Transverse colon (tissue), 4 donors: ENCODE measurements at regions not wholly inside any gene's neighbourhood (a gene's known extent, or its start where the extent isn't known, plus 50 kb on each side); places are given as distances from the start of the nearest gene placed in this dataset.

ENCODE experiments used
- DNase-seq: peaks from one replicate; pipeline ENCODE4 v3.0.0-alpha.2; 2019
- H3K27ac ChIP-seq, 4 donors: fragments of 200-600 bp; sonication (generic); 2 replicates each; pipeline ENCODE4 v1.5.1; 2016 to 2018; ENCODE audit warnings: inconsistent platforms in 4 of 4
- H3K27me3 ChIP-seq: fragments of 200-600 bp; sonication (generic); 2 replicates; pipeline ENCODE4 v1.5.1; 2017; ENCODE audit warnings: inconsistent platforms
- H3K36me3 ChIP-seq, 4 donors: fragments of 200-600 bp; sonication (generic); 2 replicates each; pipeline ENCODE4 v1.5.1; 2017 to 2019; ENCODE audit warnings: inconsistent platforms in 4 of 4
- H3K4me1 ChIP-seq, 4 donors: fragments of 200-600 bp; sonication (generic); 2 replicates each; pipeline ENCODE4 v1.5.1; 2017 to 2020; ENCODE audit warnings: inconsistent platforms in 4 of 4
- H3K4me3 ChIP-seq, 4 donors: fragments of 200-600 bp; sonication (generic); 1 replicate in 1 of 4; 2 replicates in 3 of 4; pipeline versions ENCODE4 v1.5.1 to v1.6.1; 2017 to 2019; ENCODE audit warnings: inconsistent platforms in 4 of 4
- H3K9me3 ChIP-seq, 2 donors: fragments of 200-600 bp; sonication (generic); 2 replicates each; pipeline ENCODE4 v1.5.1; 2017 to 2019; ENCODE audit warnings: inconsistent platforms in 2 of 2
- EP300 ChIP-seq: sonication (generic); formaldehyde crosslinking; IDR thresholded peaks from one replicate; pipeline ENCODE4 v1.6.1; 2017; ENCODE audit warnings: antibody characterized with exemption, low read depth
- POLR2A ChIP-seq: fragments of 450-650 bp; IDR thresholded peaks from one replicate; pipeline ENCODE4 v1.6.1; 2016; ENCODE audit warnings: antibody characterized with exemption, mild to moderate bottlenecking, moderate library complexity
- POLR2AphosphoS5 ChIP-seq, 3 donors: sonication (generic); formaldehyde crosslinking; IDR thresholded peaks; one replicate each; pipeline ENCODE4 v1.6.1; 2016; ENCODE audit warnings: antibody characterized with exemption in 3 of 3
- WGBS, 2 donors: methylation state at CpG; one replicate each; pipeline ENCODE4 v1.1.5; 2018; ENCODE audit warnings: low coverage in 1 of 2; 5-methylcytosine and 5-hydroxymethylcytosine counted together
- in situ Hi-C, 4 donors: fragments of 200-750 bp; cut with MboI; loops; one replicate each; pipeline versions ENCODE4 v1.15.0 to v1.15.1; 2017; ENCODE audit warnings: low sequenced_read_pairs in 3 of 4, low pct_ligation_motif_present in 1 of 4, low pct_unique_long_range_greater_than_20kb in 1 of 4
- intact Hi-C: fragments of 100-400 bp; cut with DNase I; formaldehyde crosslinking; loops from one replicate; pipeline ENCODE4 v1.15.1; 2023; ENCODE audit warnings: low total_unique reads
- TF ChIP-seq, protein P1 (sequence below), 5 experiments: fragments of 200-600 bp in 3 of 5; fragments of 450-650 bp in 2 of 5; sonication (generic) in 3 of 5; IDR thresholded peaks; 1 replicate in 2 of 5; 2 replicates in 3 of 5; pipeline ENCODE4 v1.5.1; 2016 to 2017; ENCODE audit warnings: antibody characterized with exemption in 5 of 5, inconsistent platforms in 3 of 5, mild to moderate bottlenecking in 2 of 5, moderate library complexity in 1 of 5

DNA sequence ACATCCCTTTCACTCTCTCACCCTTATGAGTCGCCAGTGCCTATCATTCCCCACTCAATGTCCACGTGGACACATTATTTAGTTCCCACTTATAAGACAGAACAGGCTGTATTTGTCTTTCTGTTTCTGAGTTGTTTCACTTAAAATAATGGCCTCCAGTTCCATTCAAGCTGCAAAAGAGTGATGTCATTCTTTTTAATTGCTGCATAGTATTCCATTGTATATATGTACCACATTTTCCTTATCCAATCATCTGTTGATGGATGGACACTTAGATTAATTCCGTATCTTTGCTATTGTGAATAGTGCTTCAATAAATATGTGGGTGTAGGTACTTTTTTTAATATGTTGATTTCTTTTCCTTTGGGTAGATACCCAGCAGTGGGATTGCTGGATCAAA is 79.1 kb downstream of the ZNF365 start:
- no peak overlapping the region for H3K4me3 ChIP-seq
- H3K27ac ChIP-seq = no peak overlapping the region
- WGBS, 2 donors = 93 to 94% methylated on average over 3 of the region's 3 CpGs
- DNase-seq = no peak
- no peaks in the 10 kb centered on the region for H3K36me3 ChIP-seq
- peaks cover 0 to 7% (median 3%) of the 10 kb centered on the region in 4 donors for H3K4me1 ChIP-seq
- no peaks in the 10 kb centered on the region for H3K27me3 ChIP-seq
- no peaks in the 10 kb centered on the region for H3K9me3 ChIP-seq
- intact Hi-C loops = no loop called here
- TF ChIP-seq POLR2A = no peak
- TF ChIP-seq, protein P1, sequence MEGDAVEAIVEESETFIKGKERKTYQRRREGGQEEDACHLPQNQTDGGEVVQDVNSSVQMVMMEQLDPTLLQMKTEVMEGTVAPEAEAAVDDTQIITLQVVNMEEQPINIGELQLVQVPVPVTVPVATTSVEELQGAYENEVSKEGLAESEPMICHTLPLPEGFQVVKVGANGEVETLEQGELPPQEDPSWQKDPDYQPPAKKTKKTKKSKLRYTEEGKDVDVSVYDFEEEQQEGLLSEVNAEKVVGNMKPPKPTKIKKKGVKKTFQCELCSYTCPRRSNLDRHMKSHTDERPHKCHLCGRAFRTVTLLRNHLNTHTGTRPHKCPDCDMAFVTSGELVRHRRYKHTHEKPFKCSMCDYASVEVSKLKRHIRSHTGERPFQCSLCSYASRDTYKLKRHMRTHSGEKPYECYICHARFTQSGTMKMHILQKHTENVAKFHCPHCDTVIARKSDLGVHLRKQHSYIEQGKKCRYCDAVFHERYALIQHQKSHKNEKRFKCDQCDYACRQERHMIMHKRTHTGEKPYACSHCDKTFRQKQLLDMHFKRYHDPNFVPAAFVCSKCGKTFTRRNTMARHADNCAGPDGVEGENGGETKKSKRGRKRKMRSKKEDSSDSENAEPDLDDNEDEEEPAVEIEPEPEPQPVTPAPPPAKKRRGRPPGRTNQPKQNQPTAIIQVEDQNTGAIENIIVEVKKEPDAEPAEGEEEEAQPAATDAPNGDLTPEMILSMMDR (IDR thresholded peaks at IDR 0.05) = no peak
- in situ Hi-C loops = no loop called here

- in situ Hi-C loops (no loop called here), intact Hi-C loops (no loop called here)
- 33 to 34% methylated on average over 1 to 3 of the region's 3 CpGs for WGBS, 2 donors
- H3K27me3 ChIP-seq = no peaks in the 10 kb centered on the region
- peak overlapping the region in 3 of 4 donors; percentile 1 to 34 (median 14) for H3K27ac ChIP-seq
- H3K9me3 ChIP-seq = no peaks in the 10 kb centered on the region
- no peak overlapping the region for H3K4me3 ChIP-seq
- TF ChIP-seq POLR2AphosphoS5 (IDR thresholded peaks at IDR 0.05) (no peak), POLR2A (no peak), EP300 (no peak)
- TF ChIP-seq, protein P1 (IDR thresholded peaks at IDR 0.05) = no peak
- no peak for DNase-seq
- no peaks in the 10 kb centered on the region for H3K36me3 ChIP-seq
- H3K4me1 ChIP-seq = peaks cover 0 to 7% (median 3%) of the 10 kb centered on the region in 4 donors
These were observed 80.7 kb downstream of the ZNF365 start for GRCh38 chr10:62454687-62455397.

- intact Hi-C loops = no loop called here
- H3K27ac ChIP-seq = no peak overlapping the region
- no peaks in the 10 kb centered on the region for H3K36me3 ChIP-seq
- H3K4me3 ChIP-seq = no peak overlapping the region
- 60 to 92% methylated on average over 3 to 5 of the region's 5 CpGs for WGBS, 2 donors
- TF ChIP-seq POLR2AphosphoS5 (IDR thresholded peaks at IDR 0.05) (no peak), POLR2A (no peak), EP300 (no peak)
- TF ChIP-seq, protein P1 (IDR thresholded peaks at IDR 0.05) = no peak
- H3K27me3 ChIP-seq = no peaks in the 10 kb centered on the region
- in situ Hi-C loops = no loop called here
- peaks cover 0 to 7% (median 3%) of the 10 kb centered on the region in 4 donors for H3K4me1 ChIP-seq
- H3K9me3 ChIP-seq = no peaks in the 10 kb centered on the region
- DNase-seq = peak; percentile 8
These were observed 82.5 kb downstream of the ZNF365 start for GRCh38 chr10:62456611-62457101.

GRCh38 chr10:62457196-62457595 is 83.0 kb downstream of the ZNF365 start:
- H3K27me3 ChIP-seq = no peaks in the 10 kb centered on the region
- TF ChIP-seq POLR2AphosphoS5 (IDR thresholded peaks at IDR 0.05) (no peak), POLR2A (no peak), EP300 (no peak)
- TF ChIP-seq, protein P1 (IDR thresholded peaks at IDR 0.05) = no peak
- intact Hi-C loops = no loop called here
- peaks cover 0 to 7% (median 3%) of the 10 kb centered on the region in 4 donors for H3K4me1 ChIP-seq
- no peak overlapping the region for H3K4me3 ChIP-seq
- H3K27ac ChIP-seq = no peak overlapping the region
- H3K36me3 ChIP-seq = no peaks in the 10 kb centered on the region
- DNase-seq = no peak
- in situ Hi-C loops = no loop called here
- WGBS, 2 donors = 82 to 83% methylated on average over 1 to 2 of the region's 2 CpGs
- H3K9me3 ChIP-seq = no peaks in the 10 kb centered on the region
